ENCODE measurements at regions not wholly inside any gene's neighbourhood (a gene's known extent, or its start where the extent isn't known, plus 50 kb on each side); places are given as distances from the start of the nearest gene placed in this dataset.

DNA sequence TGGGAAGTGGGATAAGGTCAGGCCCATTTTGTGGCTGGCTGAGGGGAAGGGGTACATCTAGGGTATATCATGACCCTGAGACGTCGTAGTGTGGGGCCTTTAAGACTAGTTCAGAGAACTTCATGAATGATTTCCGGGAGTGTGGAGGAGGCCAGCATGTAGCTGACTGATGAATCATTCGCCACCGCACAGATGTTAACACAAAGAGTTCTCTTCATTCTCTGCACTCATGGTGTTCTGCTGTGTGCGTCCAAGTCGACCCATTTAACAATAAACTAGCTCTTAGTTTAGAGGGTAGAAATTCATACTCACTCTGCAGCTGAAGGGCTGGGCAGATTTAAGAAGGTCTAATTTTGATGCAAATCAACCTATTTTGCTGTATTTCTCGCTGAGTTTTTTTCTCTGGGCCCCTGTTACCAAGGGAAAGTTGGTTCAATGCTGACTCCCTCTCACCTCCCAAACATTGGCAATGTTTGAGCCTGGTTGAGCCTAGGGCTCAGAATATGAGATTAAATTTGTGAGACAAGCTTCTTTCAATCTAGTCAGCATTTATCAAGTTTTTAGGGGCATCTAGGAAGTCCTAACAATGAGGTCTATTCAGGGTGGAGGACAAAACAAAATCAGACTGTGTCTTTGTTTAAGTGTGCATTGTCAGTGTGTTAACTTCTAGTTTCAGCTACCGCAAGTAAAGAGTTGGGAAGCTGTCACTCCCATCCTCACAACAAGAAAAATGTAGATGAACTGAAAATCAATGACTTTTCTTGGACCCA lies 106.8 kb upstream of the CBLN4 start:
- TF ChIP-seq POLR2A (IDR thresholded peaks at IDR 0.05) (no peak), EP300 (IDR thresholded peaks at IDR 0.05) (no peak)
- TF ChIP-seq, protein P1, sequence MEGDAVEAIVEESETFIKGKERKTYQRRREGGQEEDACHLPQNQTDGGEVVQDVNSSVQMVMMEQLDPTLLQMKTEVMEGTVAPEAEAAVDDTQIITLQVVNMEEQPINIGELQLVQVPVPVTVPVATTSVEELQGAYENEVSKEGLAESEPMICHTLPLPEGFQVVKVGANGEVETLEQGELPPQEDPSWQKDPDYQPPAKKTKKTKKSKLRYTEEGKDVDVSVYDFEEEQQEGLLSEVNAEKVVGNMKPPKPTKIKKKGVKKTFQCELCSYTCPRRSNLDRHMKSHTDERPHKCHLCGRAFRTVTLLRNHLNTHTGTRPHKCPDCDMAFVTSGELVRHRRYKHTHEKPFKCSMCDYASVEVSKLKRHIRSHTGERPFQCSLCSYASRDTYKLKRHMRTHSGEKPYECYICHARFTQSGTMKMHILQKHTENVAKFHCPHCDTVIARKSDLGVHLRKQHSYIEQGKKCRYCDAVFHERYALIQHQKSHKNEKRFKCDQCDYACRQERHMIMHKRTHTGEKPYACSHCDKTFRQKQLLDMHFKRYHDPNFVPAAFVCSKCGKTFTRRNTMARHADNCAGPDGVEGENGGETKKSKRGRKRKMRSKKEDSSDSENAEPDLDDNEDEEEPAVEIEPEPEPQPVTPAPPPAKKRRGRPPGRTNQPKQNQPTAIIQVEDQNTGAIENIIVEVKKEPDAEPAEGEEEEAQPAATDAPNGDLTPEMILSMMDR (IDR thresholded peaks at IDR 0.05): no peak
